Stimulated activated CD4-positive, alpha-beta T cell treated with anti-CD3 and anti-CD28 coated beads, TNF-alpha, amount 100 ng/mL, for 24 hours (primary cell): ENCODE measurements at regions not wholly inside any gene's neighbourhood (a gene's known extent, or its start where the extent isn't known, plus 50 kb on each side); places are given as distances from the start of the nearest gene placed in this dataset.

Experiments used
- DNase-seq, 3 experiments: peaks; one replicate each; pipeline ENCODE4 v3.0.0-alpha.2; 2020; ENCODE audit warnings: low read depth in 3 of 3

DNA sequence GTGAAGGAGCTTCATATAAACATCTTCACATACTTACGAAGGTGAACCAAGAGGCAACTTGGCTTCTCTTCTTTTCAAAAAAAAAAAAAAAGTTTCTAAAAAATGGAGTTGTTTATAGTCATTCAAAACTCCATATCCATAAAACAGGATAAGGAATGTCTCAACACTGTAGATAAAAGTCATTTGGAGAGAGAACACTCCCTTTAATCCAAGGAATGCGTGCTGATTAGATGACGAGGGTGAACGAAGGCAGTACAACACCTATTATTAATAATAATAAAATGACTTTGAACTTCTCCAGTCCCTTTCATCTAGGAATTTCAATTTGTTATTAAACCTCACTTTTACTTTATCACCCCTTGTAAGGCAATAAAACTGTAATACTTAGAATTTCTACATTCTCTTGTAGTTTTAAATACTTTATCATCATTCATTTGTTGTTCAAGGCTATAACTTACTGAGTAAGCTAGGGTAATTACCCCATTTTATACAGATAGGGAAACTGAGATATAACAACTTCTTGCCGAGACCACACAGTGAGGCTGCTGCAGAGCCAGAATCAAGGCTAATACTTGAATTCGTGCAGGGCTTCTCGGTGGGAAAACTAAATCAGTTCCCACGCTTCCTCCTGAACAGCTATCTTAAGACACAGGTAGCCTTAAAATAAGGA, 377.1 kb downstream of the EFNA5 start:
- DNase-seq, result no peak

DNA sequence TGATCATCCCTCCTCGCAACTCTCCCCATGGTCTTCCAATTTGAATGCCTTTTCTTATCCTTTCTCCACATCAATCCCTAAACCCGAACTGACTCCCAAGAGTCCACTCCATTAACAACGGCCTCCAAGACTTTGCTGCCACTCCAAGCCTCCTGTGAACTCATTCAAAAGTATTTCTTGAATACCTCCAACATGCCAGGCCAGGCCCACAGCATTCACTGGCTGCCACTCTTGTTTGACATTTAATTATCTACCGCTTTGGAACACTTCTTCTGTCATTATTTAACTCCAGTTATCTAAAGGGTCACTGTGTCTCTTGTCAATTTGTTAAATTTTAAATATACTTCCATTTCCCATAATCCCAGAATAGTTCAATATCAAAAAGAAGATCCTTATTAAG, 378.9 kb downstream of the EFNA5 start:
- no peak for DNase-seq

DNA sequence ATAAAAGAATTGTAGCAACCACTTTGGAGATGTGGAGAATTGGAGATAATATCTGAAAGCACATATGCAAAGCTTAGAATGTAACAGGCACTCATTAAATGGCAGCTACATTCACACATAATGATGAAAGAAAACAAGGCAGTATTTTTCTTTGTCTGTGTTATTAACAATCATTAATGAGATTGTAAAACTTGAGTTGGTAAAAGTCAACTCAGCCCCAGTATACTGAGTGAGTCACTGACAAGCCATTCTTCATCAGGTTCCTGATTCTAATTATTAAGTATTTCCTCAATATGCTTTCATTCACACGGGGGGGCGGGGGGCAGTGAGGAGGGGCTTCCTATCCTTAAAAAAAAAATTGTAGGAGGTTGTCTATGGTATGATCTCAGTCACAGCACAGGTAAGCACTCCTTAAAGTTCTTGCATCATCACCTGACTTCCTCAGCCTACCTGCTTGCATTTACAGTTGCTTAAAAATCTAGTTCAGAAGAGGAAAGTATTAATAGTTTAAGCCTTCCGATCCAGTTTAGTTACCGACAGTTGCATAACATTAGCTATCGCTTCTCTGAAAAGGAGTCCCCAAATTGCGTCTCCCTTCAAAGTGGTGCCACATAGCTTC, 379.8 kb downstream of the EFNA5 start:
- no peak for DNase-seq

DNA sequence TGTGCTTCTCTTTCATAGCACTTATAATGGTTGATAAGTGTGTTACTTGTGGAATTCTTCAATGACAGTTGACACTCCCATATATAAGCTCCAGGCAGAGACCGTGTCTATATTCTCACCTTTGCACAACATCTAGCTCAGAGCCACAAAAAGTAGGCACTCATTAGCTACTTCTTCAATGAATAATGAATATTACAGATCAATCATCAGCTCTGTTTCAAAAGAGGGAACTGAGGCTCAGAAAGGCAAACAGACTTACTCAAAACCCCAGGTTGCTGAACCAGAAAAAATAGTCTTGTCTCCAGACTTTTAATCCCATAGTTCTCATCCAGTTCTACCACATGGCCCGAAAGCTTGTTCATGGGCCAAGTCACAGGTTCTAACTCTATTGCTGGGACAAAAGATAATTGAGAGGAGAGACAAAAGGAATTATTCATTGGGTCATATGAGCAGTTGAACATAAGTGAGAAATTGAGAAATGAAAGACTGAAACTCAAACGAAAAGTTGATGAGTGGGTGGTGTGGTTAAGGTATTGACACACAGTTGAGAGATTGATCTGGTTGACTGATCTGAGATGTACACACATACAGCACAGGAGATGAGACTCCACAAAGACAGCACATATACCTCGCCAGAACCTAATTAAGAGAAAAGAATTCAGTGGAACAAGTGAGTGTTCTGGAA, 381.6 kb downstream of the EFNA5 start:
- DNase-seq, result no peak

DNA sequence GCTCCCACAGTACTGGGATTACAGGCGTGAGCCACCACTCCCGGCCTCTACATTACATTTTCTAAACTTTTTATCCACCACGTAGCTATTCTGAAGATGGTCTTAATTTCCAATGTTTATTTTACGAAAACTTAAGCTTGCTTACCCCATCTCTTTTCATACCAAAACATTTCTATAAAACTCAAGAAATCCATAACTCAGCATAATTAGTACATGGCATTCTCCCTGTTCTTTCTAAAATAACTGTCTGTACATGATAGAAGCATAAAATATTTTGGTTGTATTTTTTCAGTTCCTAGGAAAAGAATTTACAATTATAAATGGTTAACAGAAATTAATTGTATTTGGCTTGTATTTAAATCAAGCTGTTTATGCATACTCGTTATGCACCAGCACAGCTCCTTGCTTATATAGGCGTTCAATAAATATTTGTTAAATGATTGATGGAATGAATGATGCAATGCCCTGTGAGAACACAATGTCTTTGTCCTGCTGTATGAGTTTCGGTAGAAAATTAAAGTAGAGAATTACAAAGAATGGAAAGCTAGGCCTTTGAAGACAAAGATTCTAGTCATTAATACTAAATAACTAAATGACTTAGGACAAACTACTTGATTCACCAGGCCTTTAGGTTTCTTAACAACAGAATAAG, 384.2 kb downstream of the EFNA5 start:
- no peak for DNase-seq

DNA sequence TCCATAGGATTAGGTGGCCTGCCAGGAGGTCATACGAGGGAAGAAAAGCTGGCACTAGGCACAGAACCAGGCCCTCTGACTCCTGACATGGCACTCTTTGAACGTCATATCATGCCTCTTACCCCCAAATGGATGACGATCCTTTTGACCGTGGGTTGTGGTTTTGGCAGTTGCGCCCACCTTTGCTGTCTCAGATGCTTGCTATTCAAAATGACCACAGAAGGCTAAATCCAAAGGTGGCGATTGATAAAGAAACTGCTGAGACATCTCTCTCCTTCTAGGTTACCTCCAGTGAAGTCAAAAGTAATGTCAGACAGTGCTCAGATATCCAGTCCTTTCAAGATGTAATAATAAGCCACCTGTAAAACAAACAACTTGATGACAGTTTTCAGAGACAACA, 385.0 kb downstream of the EFNA5 start:
- peak in 1 of 3 experiments; percentile 3 for DNase-seq

DNA sequence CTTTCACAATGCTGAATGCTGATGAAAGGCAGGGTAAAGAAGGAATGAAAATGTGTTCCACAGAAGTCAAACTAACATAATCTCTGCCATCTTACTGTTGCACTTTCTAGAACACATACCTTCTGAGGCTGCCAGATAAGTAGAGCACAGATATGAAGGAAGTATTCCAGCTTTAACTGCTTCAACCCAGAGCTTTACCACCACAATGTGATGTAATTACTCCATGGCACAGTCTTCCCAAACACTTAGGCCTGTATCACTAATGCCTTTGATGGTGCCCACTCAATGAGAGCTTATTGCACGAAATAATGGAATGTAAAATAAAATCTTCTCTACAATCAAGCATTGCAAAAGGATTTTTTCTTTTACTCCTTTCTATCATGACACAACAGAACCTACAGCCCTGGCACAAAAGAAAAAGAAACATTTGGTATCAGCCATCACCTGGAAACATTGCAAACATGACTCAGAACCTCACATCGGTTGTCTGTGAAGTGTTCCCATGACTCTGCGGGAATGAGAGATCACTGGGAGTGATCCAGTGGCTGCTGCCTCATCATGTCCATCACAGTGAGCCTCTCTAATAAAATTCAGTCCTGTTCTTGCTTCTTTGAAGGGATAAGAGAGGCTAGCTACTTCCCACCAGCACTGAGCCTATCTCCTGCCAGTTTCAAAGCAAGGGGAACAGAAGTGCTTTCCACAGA, 385.8 kb downstream of the EFNA5 start:
- DNase-seq, result no peak

DNA sequence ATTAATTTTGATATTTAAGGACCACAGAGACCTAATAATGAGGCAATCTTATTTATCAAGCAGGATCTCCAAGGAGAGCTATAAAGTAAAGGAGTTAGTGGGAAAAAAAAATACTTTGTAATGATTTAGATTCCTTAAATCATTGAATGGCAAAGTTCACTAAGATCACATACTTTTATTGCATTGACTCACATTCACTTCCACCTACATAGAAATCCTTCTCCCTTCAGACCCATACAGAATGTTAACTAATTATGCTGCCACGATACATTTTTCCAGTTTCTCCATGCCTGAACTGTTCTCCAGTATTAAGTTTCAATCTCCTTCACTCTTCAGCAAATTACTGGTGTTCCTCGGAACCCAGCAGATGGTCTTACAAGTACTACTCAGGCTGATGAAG, 388.7 kb downstream of the EFNA5 start:
- DNase-seq, result no peak

DNA sequence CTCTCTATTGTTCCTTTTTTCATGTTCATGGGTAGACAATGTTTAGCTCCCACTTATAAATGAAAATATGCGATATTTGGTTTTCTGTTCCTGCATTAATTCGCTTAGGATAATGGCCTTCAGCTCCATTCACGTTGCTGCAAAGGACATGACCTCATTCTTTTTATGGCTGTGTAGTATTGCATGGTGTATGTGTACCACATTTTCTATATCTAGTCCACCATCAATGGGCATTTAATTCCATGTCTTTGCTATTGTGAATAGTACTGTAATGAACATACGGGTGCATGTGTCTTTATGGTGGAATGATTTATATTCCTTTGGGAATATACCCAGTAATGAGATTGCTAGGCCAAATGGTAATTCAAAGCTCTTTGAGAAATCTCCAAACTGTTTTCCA, 392.0 kb downstream of the EFNA5 start:
- DNase-seq, result no peak

DNA sequence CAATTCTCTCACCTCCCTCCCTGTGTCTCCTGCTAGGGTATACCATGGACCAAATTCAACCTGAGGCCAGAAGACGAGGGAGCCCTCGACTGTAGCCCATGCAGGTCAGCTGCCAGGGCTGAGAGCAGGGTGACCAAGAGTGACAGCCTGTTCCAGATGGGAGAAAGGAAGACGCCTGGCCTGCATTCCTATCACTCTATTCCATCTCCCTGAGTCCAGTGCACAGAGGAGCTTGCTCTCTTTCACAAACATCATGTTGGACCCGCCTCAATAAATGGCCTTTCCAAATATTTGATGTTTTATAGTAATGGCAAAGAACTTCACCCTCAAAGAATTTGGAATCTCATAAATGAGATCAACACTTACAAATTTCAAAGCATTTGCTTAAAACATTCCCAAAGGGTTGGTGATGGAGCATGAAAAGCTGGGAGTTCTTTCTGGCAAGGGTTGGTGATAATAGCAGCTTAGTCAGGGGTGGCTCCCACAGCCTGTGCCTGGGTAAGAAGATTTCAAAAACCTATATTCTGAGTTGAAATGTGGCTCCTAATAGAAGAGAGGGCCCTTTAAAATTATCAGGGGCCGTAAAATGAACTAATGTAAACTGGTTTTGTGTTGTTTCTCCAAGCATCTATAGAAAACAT, 393.1 kb downstream of the EFNA5 start:
- DNase-seq, result no peak

DNA sequence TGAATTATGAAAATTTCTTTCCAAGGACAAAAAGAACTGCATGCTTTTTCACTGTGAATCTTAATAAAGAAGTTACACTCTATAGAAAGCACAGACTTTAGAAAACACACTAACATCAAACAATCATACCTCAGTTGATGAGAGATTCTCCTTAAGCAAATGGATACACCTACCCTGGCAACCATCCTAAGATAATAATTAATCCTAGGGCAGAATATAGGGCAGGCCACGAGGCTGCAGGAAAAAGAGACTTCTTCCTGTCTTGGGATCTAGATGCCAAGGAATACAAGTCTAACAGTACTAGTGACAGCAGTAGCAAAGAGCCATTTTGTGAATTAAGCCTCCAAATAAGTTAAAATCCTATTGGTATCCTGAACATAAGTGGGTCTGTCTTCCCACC, 395.4 kb downstream of the EFNA5 start:
- DNase-seq, result no peak

DNA sequence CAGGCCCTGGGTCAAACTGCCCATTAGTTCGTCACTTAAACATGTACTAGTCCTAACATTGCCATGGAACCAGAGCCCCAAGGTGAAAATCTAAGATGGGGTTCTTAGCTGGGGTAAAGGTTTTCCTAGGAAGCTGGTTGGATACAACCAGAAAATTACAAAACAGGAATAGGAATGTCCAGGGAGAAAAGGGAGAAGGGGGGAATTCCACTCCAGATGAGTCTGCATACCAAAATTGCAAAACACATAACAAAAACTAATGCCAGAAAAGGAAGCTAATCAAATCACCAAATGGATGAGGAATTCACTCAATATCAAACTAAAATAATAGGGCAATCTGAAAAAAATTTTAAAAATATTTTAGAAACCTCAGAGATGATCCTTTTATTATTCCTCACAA, 396.2 kb downstream of the EFNA5 start:
- no peak for DNase-seq

DNA sequence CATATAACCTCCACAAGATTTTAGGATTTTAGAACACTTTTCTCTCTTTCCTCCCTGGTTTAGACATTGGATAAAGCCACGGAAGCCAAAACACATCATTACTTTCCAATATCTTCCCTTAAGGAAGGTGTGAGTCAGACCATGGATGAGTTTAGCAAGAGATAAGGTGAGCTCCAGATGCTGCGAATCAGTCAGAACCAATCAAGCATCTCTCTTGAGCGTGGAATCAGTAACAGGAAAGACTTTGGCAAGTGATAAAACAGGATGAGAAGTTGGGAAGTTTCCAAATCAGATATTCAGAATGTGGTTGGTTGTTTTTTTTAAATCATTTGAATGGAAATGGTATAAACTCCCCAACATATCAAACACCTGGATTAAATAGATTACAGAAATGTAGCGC, 397.8 kb downstream of the EFNA5 start:
- DNase-seq, result no peak

DNA sequence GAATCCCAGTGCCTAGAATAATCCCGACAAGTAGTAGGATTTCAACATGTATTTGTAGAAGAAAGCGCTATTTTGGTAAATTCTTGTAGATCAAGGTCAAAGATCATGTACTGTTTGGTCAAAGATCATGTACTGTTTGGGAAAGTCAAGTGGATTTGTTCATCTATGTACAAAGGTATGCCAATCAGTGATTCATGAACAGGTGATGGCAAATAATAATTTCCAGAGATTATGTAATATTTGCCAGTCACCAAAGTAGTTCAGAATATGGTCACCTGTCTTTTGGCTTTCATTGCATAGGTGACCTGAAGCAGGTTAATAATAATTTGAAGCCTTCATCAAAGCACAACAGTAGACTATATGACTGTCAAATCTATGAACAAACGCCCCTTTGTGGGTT, 398.2 kb downstream of the EFNA5 start:
- DNase-seq, result no peak

DNA sequence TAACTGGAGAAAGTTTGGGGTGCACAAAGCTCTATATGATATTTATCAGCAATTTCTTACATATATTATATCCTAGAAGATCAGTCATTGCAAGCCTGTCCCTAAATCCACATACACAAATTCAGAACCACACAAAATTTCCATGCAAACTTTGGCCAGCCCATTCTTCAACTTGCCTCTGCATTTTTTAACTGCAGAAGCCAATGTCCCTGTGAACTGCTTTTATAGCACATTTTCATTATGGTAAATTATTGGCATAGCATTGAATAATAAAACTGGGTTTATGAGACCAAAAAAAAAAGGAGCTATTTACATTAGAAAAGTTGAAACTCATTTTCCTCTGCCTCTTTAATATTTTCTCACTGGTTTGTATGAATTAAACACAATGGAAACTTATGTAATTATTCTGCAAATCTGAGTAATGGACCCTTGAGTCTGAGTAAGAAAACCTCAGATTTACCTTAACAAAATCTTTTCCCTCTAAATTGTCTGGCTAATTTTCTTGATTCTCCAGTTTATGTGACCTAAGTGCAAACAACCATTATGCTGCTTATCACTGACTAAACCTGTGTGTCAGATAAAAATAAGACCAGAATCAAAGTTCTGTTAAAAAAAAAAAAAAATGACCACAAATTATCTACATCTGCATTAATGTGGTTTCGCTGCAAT, 398.9 kb downstream of the EFNA5 start:
- DNase-seq, result no peak

DNA sequence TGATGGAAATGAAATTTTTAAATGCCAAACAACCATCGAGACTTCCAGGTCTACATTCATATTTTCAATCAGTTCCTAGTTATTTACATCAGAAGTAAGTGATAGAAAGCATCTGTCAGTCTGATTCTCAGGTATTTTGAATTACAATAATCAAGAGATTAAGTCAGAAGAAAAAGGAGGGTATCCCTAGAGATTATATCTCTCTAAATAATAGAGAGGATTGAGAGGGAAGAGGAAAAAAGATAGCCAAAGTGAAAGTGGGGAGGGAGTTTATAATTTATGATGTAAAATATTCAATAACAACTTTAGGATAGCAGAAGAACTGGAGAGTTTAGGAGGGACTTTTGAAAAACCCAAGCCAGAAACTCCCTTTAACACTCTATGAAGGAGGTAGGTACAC, 400.2 kb downstream of the EFNA5 start:
- DNase-seq, result no peak

DNA sequence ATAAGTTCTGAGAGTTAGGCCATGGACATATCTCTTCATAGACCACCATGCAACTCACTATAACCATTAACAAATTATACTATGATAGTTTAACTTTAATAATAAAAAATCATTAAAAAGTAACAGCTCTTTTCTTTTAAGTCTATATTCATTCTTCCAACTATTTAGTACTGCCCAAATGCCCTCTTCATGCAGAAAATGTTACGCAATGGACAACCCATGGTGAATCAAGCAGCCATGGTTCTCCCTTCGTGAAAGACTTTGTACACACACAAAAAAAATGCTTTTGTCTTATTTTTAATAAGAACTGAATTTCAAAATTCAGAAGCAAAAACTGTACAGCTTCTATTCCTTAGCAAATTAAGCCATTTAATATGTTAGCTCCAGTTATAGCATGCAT, 401.1 kb downstream of the EFNA5 start:
- no peak for DNase-seq

DNA sequence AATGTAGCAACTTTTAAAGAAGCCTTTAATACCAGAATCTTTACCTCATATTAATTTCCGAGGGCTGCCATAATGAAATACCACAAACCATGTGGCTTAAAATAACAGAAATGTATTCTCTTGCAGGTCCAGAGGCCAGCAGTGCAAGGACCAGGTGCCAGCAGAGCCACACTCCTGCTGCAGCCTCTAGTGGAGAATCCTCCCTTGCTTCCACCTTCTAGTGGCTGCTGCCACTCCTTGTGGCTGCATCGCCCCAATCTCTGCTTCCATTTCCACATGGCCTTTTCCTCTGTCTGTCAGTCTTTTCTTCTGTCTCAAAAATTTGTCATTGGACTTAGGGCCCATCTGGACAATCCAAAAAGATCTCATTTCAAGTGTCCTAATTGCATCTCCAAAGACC, 401.5 kb downstream of the EFNA5 start:
- no peak for DNase-seq

DNA sequence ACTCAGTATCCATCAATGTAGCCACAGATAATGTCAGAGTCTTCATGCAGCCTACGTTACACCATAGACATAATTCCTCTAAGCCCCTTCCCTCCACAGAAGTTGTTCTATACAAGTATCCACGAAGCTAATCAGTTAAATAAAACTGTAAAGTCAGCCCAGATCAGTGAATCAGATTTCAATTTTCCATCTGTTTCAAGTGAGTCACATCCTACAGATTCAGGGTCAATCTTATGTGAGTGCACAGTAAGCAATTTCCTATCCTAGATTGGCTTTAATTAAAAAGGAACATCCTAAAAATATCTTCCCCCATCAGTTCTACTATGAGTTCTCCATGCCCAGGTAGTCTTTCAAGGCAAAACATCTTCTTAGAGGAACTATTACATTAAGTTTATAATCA, 402.5 kb downstream of the EFNA5 start:
- no peak for DNase-seq

DNA sequence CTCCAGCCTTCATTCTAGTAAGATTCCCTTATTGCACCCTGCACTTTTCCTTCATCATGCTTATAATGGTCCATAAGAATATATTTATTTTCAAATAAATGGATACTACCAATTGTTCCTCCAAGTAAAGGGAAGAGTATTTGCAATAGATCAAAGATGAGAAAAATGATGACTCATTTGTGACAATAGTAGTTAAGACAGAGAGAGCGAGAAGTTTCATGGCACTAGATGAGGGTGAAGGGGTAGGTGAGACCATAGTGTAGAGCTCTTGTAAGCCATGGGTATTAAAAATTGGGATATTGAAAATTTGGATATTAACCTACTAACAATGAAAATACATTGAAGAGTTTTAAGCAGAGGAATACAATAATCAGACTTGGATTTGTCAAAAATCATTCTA, 404.6 kb downstream of the EFNA5 start:
- no peak for DNase-seq

DNA sequence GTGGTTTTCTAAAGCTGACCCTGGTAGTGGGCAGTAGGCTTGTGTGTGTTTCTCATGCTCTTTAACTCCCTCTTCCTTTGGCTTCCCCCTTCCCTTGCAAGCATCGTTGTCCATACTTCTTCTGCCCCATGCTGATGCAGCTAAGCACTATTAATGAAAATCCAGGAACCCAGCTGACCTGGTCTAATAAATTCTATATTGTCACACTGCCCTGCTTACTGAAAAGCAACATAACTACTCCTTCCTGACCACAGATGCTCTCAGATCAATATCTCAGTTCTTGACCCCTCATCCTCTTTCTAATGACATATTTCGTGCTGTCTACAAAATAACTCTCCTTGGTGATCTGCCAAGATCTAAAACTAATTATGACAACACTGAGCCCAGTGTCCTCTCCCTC, 405.5 kb downstream of the EFNA5 start:
- DNase-seq, result no peak
